Right lobe of liver (tissue), 6 donors: ENCODE measurements at regions not wholly inside any gene's neighbourhood (a gene's known extent, or its start where the extent isn't known, plus 50 kb on each side); places are given as distances from the start of the nearest gene placed in this dataset.
A peak's percentile ranks its signal among the peaks of the same experiment; 100 is the strongest.
"Not testable (repeated sequence)": the region's sequence is repeated elsewhere in the genome, so short reads cannot be mapped to it uniquely, and the experiment has no call there.

Experiments used
- ATAC-seq, 4 donors: fragments of 200-7000 bp; cut with Tn5 transposase; one replicate each; pipeline ENCODE4 v1.9.1; 2020; ENCODE audit warnings: mild to moderate bottlenecking in 4 of 4, moderate library complexity in 4 of 4
- DNase-seq, 3 donors: peaks; one replicate each; pipeline ENCODE4 v3.0.0-alpha.2; 2020
- H3K27ac ChIP-seq, 3 donors: fragments of 200-600 bp; one replicate each; pipeline ENCODE4 v1.8.0; 2022
- H3K27me3 ChIP-seq, 2 donors: fragments of 200-600 bp; one replicate each; pipeline ENCODE4 v1.8.0; 2022
- H3K36me3 ChIP-seq, 4 donors: fragments of 200-600 bp; sonication (generic) in 1 of 4; one replicate each; pipeline versions ENCODE4 v1.5.1 to v1.8.0; 2017 to 2022; ENCODE audit warnings: control low read depth in 1 of 4
- H3K4me1 ChIP-seq, 4 donors: fragments of 200-600 bp; sonication (generic) in 1 of 4; one replicate each; pipeline versions ENCODE4 v1.5.1 to v1.8.0; 2017 to 2022; ENCODE audit warnings: control low read depth in 1 of 4
- H3K4me3 ChIP-seq, 3 donors: fragments of 200-600 bp; one replicate each; pipeline ENCODE4 v1.8.0; 2022
- H3K9me3 ChIP-seq, 4 donors: fragments of 200-600 bp; sonication (generic) in 1 of 4; one replicate each; pipeline versions ENCODE4 v1.5.1 to v1.8.0; 2017 to 2022; ENCODE audit warnings: control low read depth in 1 of 4
- WGBS: methylation state at CpG from one replicate; pipeline ENCODE4 v1.1.6; 2018; ENCODE audit warnings: low coverage, low lambda C conversion rate; ENCODE audit not compliant: insufficient coverage; ENCODE audit errors: missing lambda C conversion rate; 5-methylcytosine and 5-hydroxymethylcytosine counted together
- intact Hi-C, 2 donors: fragments of 100-400 bp; cut with DNase I; formaldehyde crosslinking; loops; one replicate each; pipeline versions ENCODE4 v1.11.2 to v1.14.1; 2022
- donor health status: DM: no; HTN: yes; CAD: no.
- donor health status: DM: no; HTN: no; CAD: no.
- donor health status: DM: no; HTN: no; CAD: no.
- donor health status: DM: no; HTN: yes; CAD: no.
- donor health status: DM: no; HTN: yes; CAD: no.

GRCh38 chr18:104264-104663 lies 54.1 kb upstream of the USP14 start:
- H3K27me3 ChIP-seq, DNase-seq, intact Hi-C loops, H3K4me3 ChIP-seq, H3K36me3 ChIP-seq, ATAC-seq, H3K9me3 ChIP-seq, H3K4me1 ChIP-seq, H3K27ac ChIP-seq: not testable (repeated sequence)
- 63% methylated on average over 4 of the region's 4 CpGs for WGBS

- H3K9me3 ChIP-seq, H3K4me1 ChIP-seq, H3K4me3 ChIP-seq, DNase-seq, intact Hi-C loops, ATAC-seq, H3K27ac ChIP-seq, H3K36me3 ChIP-seq, H3K27me3 ChIP-seq: not testable (repeated sequence)
- WGBS = 62% methylated on average over 6 of the region's 7 CpGs
These were observed 53.0 kb upstream of the USP14 start for GRCh38 chr18:105161-106053.

GRCh38 chr18:106054-106851 lies 52.1 kb upstream of the USP14 start:
- H3K9me3 ChIP-seq, H3K27ac ChIP-seq, DNase-seq, H3K4me3 ChIP-seq, intact Hi-C loops, H3K27me3 ChIP-seq, H3K4me1 ChIP-seq, ATAC-seq, H3K36me3 ChIP-seq: not testable (repeated sequence)
- 29% methylated on average over 4 of the region's 4 CpGs for WGBS

- 37% methylated on average over 2 of the region's 2 CpGs for WGBS
- H3K27me3 ChIP-seq, intact Hi-C loops, H3K4me3 ChIP-seq, H3K36me3 ChIP-seq, H3K9me3 ChIP-seq, H3K27ac ChIP-seq, H3K4me1 ChIP-seq: not testable (repeated sequence)
- DNase-seq = peak in 1 of 3 donors; percentile 47
- peak in 1 of 4 donors; percentile 6 for ATAC-seq
These were observed 51.4 kb upstream of the USP14 start for GRCh38 chr18:106868-107384.

- WGBS = 45% methylated on average over 5 of the region's 5 CpGs
These were observed 50.9 kb upstream of the USP14 start for GRCh38 chr18:107464-107863.

GRCh38 chr18:107947-108664 lies 50.3 kb upstream of the USP14 start:
- H3K4me1 ChIP-seq, intact Hi-C loops, H3K36me3 ChIP-seq, H3K4me3 ChIP-seq, H3K27me3 ChIP-seq, H3K27ac ChIP-seq, DNase-seq, H3K9me3 ChIP-seq: not testable (repeated sequence)
- WGBS = 37% methylated on average over 3 of the region's 3 CpGs
- ATAC-seq = peak; percentile 38 to 65 (median 52)

More at GRCh38 chr18:107464-107863, 50.9 kb upstream of the USP14 start:
- H3K4me1 ChIP-seq, DNase-seq, intact Hi-C loops, H3K4me3 ChIP-seq, H3K9me3 ChIP-seq, H3K27me3 ChIP-seq, ATAC-seq, H3K36me3 ChIP-seq, H3K27ac ChIP-seq: not testable (repeated sequence)
